ENCODE measurements at regions not wholly inside any gene's neighbourhood (a gene's known extent, or its start where the extent isn't known, plus 50 kb on each side); places are given as distances from the start of the nearest gene placed in this dataset.

- TF ChIP-seq CTCF (IDR thresholded peaks at IDR 0.05) (no peak), POLR2A (IDR thresholded peaks at IDR 0.05) (no peak)
These were observed 161.4 kb upstream of the IQSEC1 start for GRCh38 chr3:13234666-13235065.

All from ovary (tissue), 3 donors.